WTC11 (cell line): ENCODE measurements at regions not wholly inside any gene's neighbourhood (a gene's known extent, or its start where the extent isn't known, plus 50 kb on each side); places are given as distances from the start of the nearest gene placed in this dataset.

Source experiments
- ATAC-seq: fragments of 200-7000 bp; cut with Tn5 transposase; 2 replicates; pipeline ENCODE4 v1.10.0; 2021; ENCODE audit warnings: mild to moderate bottlenecking, moderate library complexity
- CTCF ChIA-PET: fragments of 300-600 bp; sonication (Branson Sonifier 250); formaldehyde crosslinking; loops from one replicate; lab custom pipeline; 2021; ENCODE audit warnings: antibody characterized with exemption; lab: Charles Lee
- POLR2A ChIA-PET: fragments of 350-600 bp; sonication (Branson Sonifier 250); formaldehyde crosslinking; loops from one replicate; lab custom pipeline; 2021; ENCODE audit warnings: antibody characterized with exemption; lab: Charles Lee
- DNase-seq: peaks from one replicate; pipeline ENCODE4 v3.0.0; 2021; ENCODE audit warnings: low spot score
- H3K27ac Mint-ChIP-seq: 2 replicates; pipeline ENCODE4 v1.8.0; 2021; ENCODE audit warnings: mixed read lengths
- H3K27me3 Mint-ChIP-seq: 2 replicates; pipeline ENCODE4 v1.8.0; 2021; ENCODE audit warnings: low read depth, mild to moderate bottlenecking, moderate library complexity, mixed read lengths
- H3K36me3 Mint-ChIP-seq: 2 replicates; pipeline ENCODE4 v1.8.0; 2021; ENCODE audit warnings: mixed read lengths
- H3K4me1 Mint-ChIP-seq: 2 replicates; pipeline ENCODE4 v1.8.0; 2022; ENCODE audit warnings: mixed read lengths
- H3K4me3 Mint-ChIP-seq: 2 replicates; pipeline ENCODE4 v1.8.0; 2021; ENCODE audit warnings: mild to moderate bottlenecking, moderate library complexity, mixed read lengths
- H3K9me3 Mint-ChIP-seq: 2 replicates; pipeline ENCODE4 v1.8.0; 2021; ENCODE audit warnings: mixed read lengths
- ATF2 ChIP-seq: sonication (generic); formaldehyde crosslinking; IDR thresholded peaks from 2 replicates; pipeline ENCODE4 v1.8.1; 2022; ENCODE audit warnings: low read depth, missing genetic modification reagents, borderline replicate concordance
- ATF3 ChIP-seq: sonication (generic); formaldehyde crosslinking; conservative IDR thresholded peaks from 2 replicates; pipeline ENCODE4 v1.8.1; 2022; ENCODE audit warnings: mild to moderate bottlenecking, missing genetic modification reagents
- CREB1 ChIP-seq: sonication (generic); formaldehyde crosslinking; IDR thresholded peaks from 2 replicates; pipeline ENCODE4 v1.8.0; 2023; ENCODE audit warnings: mild to moderate bottlenecking, missing genetic modification reagents
- CTCF ChIP-seq: fragments of 200-600 bp; IDR thresholded peaks from 2 replicates; pipeline ENCODE4 v1.8.0; 2022; ENCODE audit warnings: antibody characterized with exemption
- FOXJ3 ChIP-seq: sonication (generic); formaldehyde crosslinking; IDR thresholded peaks from 2 replicates; pipeline ENCODE4 v1.9.0; 2021; ENCODE audit warnings: missing genetic modification reagents, mild to moderate bottlenecking, borderline replicate concordance
- GTF2I ChIP-seq: fragments of 250-450 bp; sonication (Bioruptor Pico); conservative IDR thresholded peaks from 2 replicates; pipeline ENCODE4 v1.4.0; 2021; ENCODE audit warnings: mild to moderate bottlenecking
- JAZF1 ChIP-seq: fragments of 250-450 bp; sonication (Bioruptor Pico); IDR thresholded peaks from 2 replicates; pipeline ENCODE4 v1.9.0; 2021; ENCODE audit warnings: moderate library complexity, mild to moderate bottlenecking, inconsistent platforms
- KAT7 ChIP-seq: sonication (generic); formaldehyde crosslinking; IDR thresholded peaks from 2 replicates; pipeline ENCODE4 v1.8.1; 2023; ENCODE audit warnings: missing genetic modification reagents, mild to moderate bottlenecking, borderline replicate concordance
- NFE2L1 ChIP-seq: sonication (generic); formaldehyde crosslinking; IDR thresholded peaks from 2 replicates; pipeline ENCODE4 v1.8.1; 2023; ENCODE audit warnings: missing genetic modification reagents
- PRDM15 ChIP-seq: sonication (generic); formaldehyde crosslinking; IDR thresholded peaks from 2 replicates; pipeline ENCODE4 v1.8.0; 2022; ENCODE audit warnings: missing genetic modification reagents
- PREB ChIP-seq: sonication (generic); formaldehyde crosslinking; IDR thresholded peaks from 2 replicates; pipeline ENCODE4 v1.8.1; 2022; ENCODE audit warnings: mild to moderate bottlenecking, missing genetic modification reagents, moderate library complexity, borderline replicate concordance
- SP1 ChIP-seq: sonication (generic); formaldehyde crosslinking; conservative IDR thresholded peaks from 2 replicates; pipeline ENCODE4 v1.8.1; 2022; ENCODE audit warnings: missing genetic modification reagents
- USF1 ChIP-seq: sonication (generic); formaldehyde crosslinking; IDR thresholded peaks from 2 replicates; pipeline ENCODE4 v1.8.0; 2022; ENCODE audit warnings: mild to moderate bottlenecking, missing genetic modification reagents
- USF2 ChIP-seq: sonication (generic); formaldehyde crosslinking; IDR thresholded peaks from 2 replicates; pipeline ENCODE4 v1.8.1; 2023; ENCODE audit warnings: mild to moderate bottlenecking, missing genetic modification reagents, moderate library complexity
- ZBTB21 ChIP-seq: sonication (generic); formaldehyde crosslinking; IDR thresholded peaks from 2 replicates; pipeline ENCODE4 v1.8.1; 2023; ENCODE audit warnings: mild to moderate bottlenecking, missing genetic modification reagents, borderline replicate concordance
- ZMAT4 ChIP-seq: fragments of 250-450 bp; sonication (Bioruptor Pico); IDR thresholded peaks from 2 replicates; pipeline ENCODE4 v1.9.0; 2021; ENCODE audit warnings: mild to moderate bottlenecking
- ZNF121 ChIP-seq: sonication (generic); formaldehyde crosslinking; IDR thresholded peaks from 2 replicates; pipeline ENCODE4 v1.8.0; 2023; ENCODE audit warnings: missing genetic modification reagents
- ZNF232 ChIP-seq: sonication (generic); formaldehyde crosslinking; IDR thresholded peaks from 2 replicates; pipeline ENCODE4 v1.8.0; 2022; ENCODE audit warnings: mild to moderate bottlenecking, missing genetic modification reagents
- ZNF263 ChIP-seq: sonication (generic); formaldehyde crosslinking; IDR thresholded peaks from 2 replicates; pipeline ENCODE4 v1.8.1; 2022; ENCODE audit warnings: low read depth, mild to moderate bottlenecking, moderate library complexity, missing genetic modification reagents
- ZNF423 ChIP-seq: fragments of 250-450 bp; sonication (Bioruptor Pico); IDR thresholded peaks from 2 replicates; pipeline ENCODE4 v2.1.2; 2022; ENCODE audit warnings: mild to moderate bottlenecking, moderate library complexity

- H3K27me3 Mint-ChIP-seq = no peaks in the 10 kb centered on the region; the same call in 1 of the 2 replicates
- no peaks in the 10 kb centered on the region for H3K4me1 Mint-ChIP-seq
- TF ChIP-seq CREB1 = no peak
- no peak for TF ChIP-seq PREB (CRISPR knock-in tag)
- no peak for TF ChIP-seq JAZF1 (CRISPR knock-in tag)
- no peak for TF ChIP-seq USF1 (CRISPR knock-in tag)
- no peak for TF ChIP-seq USF2 (CRISPR knock-in tag)
- TF ChIP-seq ZBTB21 (CRISPR knock-in tag) = no peak
- TF ChIP-seq ZNF263 = no peak
- no peak for DNase-seq
- no peak for ATAC-seq
- H3K9me3 Mint-ChIP-seq = peaks cover 14% of the 10 kb centered on the region
- ChIA-PET CTCF (no interaction called here), POLR2A (no interaction called here)
- no peak overlapping the region for H3K27ac Mint-ChIP-seq
- no peak overlapping the region for H3K4me3 Mint-ChIP-seq
- peaks cover 11% of the 10 kb centered on the region for H3K36me3 Mint-ChIP-seq
Observed at GRCh38 chr18:38980420-38980819, 1414.8 kb upstream of the CELF4 start.

GRCh38 chr18:38972571-38972970 lies 1407.0 kb upstream of the CELF4 start:
- ChIA-PET CTCF (no interaction called here), POLR2A (no interaction called here)
- no peak for TF ChIP-seq ZNF423 (CRISPR knock-in tag)
- TF ChIP-seq SP1 = no peak
- TF ChIP-seq ATF2 (CRISPR knock-in tag) = no peak
- TF ChIP-seq ZNF121 (CRISPR knock-in tag) = no peak
- TF ChIP-seq ATF3 (CRISPR knock-in tag) = no peak
- TF ChIP-seq PREB (CRISPR knock-in tag) = no peak
- no peak for TF ChIP-seq ZNF232 (CRISPR knock-in tag)
- no peak for TF ChIP-seq CTCF
- no peak for TF ChIP-seq NFE2L1
- no peak for TF ChIP-seq ZMAT4
- TF ChIP-seq KAT7 (CRISPR knock-in tag) = no peak
- TF ChIP-seq FOXJ3 (CRISPR knock-in tag) = no peak
- no peak for TF ChIP-seq ZBTB21 (CRISPR knock-in tag)
- TF ChIP-seq PRDM15 (CRISPR knock-in tag) = no peak
- no peak for TF ChIP-seq GTF2I (CRISPR knock-in tag)
- DNase-seq (no peak), ATAC-seq (no peak)
- no peaks in the 10 kb centered on the region for H3K27me3 Mint-ChIP-seq
- H3K27ac Mint-ChIP-seq = no peak overlapping the region
- peaks cover 5% of the 10 kb centered on the region; the same call in 1 of the 2 replicates for H3K4me1 Mint-ChIP-seq
- H3K4me3 Mint-ChIP-seq = no peak overlapping the region
- H3K36me3 Mint-ChIP-seq = no peaks in the 10 kb centered on the region
- no peaks in the 10 kb centered on the region for H3K9me3 Mint-ChIP-seq
